Sigmoid colon (tissue), 4 donors: ENCODE measurements at regions not wholly inside any gene's neighbourhood (a gene's known extent, or its start where the extent isn't known, plus 50 kb on each side); places are given as distances from the start of the nearest gene placed in this dataset.

Experiments used
- EP300 ChIP-seq, 4 donors: sonication (generic); formaldehyde crosslinking; IDR thresholded peaks; one replicate each; pipeline ENCODE4 v1.6.1; 2017; ENCODE audit warnings: antibody characterized with exemption in 4 of 4
- POLR2A ChIP-seq, 2 donors: fragments of 450-650 bp; IDR thresholded peaks; one replicate each; pipeline ENCODE4 v1.6.1; 2016; ENCODE audit warnings: antibody characterized with exemption in 2 of 2, mild to moderate bottlenecking in 2 of 2, moderate library complexity in 2 of 2
- POLR2AphosphoS5 ChIP-seq, 4 donors: sonication (generic); formaldehyde crosslinking; IDR thresholded peaks; one replicate each; pipeline ENCODE4 v1.6.1; 2017; ENCODE audit warnings: antibody characterized with exemption in 4 of 4
- TF ChIP-seq, protein P1 (sequence below), 4 experiments: fragments of 450-650 bp in 3 of 4; fragments of 200-600 bp in 1 of 4; IDR thresholded peaks; one replicate each; pipeline ENCODE4 v1.5.1; 2016 to 2019; ENCODE audit warnings: antibody characterized with exemption in 4 of 4, mild to moderate bottlenecking in 3 of 4, moderate library complexity in 2 of 4

DNA sequence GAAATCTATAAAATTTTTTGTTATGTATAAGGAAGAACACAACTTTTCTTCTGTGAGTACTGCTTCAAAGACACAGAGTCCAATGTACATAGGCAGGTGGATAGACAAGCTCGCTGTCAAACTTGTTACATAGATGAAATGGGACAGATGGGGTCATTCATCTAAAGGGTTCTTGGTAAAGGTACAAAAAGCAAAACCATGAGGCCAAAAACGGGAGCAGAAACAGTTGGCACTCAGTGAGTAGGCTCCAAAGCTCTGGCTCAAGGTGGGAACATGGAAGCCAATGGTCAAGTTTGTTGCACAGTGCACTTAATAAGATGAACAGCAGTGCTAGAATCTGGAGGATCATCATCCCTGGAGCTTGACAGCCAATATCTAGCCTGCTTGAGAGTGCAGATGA lies 979.0 kb upstream of the EEF2KMT start:
- TF ChIP-seq POLR2A (IDR thresholded peaks at IDR 0.05) (no peak), POLR2AphosphoS5 (IDR thresholded peaks at IDR 0.05) (no peak), EP300 (IDR thresholded peaks at IDR 0.05) (no peak)
- TF ChIP-seq, protein P1, sequence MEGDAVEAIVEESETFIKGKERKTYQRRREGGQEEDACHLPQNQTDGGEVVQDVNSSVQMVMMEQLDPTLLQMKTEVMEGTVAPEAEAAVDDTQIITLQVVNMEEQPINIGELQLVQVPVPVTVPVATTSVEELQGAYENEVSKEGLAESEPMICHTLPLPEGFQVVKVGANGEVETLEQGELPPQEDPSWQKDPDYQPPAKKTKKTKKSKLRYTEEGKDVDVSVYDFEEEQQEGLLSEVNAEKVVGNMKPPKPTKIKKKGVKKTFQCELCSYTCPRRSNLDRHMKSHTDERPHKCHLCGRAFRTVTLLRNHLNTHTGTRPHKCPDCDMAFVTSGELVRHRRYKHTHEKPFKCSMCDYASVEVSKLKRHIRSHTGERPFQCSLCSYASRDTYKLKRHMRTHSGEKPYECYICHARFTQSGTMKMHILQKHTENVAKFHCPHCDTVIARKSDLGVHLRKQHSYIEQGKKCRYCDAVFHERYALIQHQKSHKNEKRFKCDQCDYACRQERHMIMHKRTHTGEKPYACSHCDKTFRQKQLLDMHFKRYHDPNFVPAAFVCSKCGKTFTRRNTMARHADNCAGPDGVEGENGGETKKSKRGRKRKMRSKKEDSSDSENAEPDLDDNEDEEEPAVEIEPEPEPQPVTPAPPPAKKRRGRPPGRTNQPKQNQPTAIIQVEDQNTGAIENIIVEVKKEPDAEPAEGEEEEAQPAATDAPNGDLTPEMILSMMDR (IDR thresholded peaks at IDR 0.05) = no peak
